Epithelial cell of prostate (primary cell): ENCODE measurements at regions not wholly inside any gene's neighbourhood (a gene's known extent, or its start where the extent isn't known, plus 50 kb on each side); places are given as distances from the start of the nearest gene placed in this dataset.
"Not testable (repeated sequence)": the region's sequence is repeated elsewhere in the genome, so short reads cannot be mapped to it uniquely, and the experiment has no call there.

Experiments
- DNase-seq: peaks from one replicate; pipeline ENCODE4 v3.0.0-alpha.2; 2011; ENCODE audit warnings: low read depth, low spot score
- H3K27ac ChIP-seq: fragments of 450-650 bp; 2 replicates; pipeline ENCODE4 v1.5.1; 2017; ENCODE audit warnings: mild to moderate bottlenecking

DNA sequence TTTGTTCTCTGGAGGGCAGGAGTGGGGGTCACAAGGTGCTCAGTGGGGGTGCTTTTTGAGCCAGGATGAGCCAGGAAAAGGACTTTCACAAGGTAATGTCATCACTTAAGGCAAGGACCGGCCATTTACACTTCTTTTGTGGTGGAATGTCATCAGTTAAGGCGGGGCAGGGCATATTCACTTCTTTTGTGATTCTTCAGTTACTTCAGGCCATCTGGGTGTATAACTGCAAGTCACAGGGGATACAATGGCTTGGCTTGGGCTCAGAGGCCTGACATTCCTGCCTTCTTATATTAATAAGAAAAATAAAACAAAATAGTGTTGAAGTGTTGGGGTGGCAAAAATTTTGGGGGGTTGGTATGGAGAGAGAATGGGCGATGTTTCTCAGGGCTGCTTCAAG lies 841.8 kb downstream of the SLITRK5 start:
- DNase-seq: not testable (repeated sequence)

GRCh38 chr13:88526186-88526852 lies 855.1 kb downstream of the SLITRK5 start:
- DNase-seq: no peak
- no peak overlapping the region for H3K27ac ChIP-seq

More for the DNA sequence above, 841.8 kb downstream of the SLITRK5 start:
- H3K27ac ChIP-seq: not testable (repeated sequence)

- H3K27ac ChIP-seq: no peak overlapping the region
- DNase-seq: no peak
Observed at GRCh38 chr13:88526853-88527215, 855.7 kb downstream of the SLITRK5 start.

GRCh38 chr13:88541994-88542393 lies 870.8 kb downstream of the SLITRK5 start:
- DNase-seq: no peak

GRCh38 chr13:88544836-88545235 lies 873.7 kb downstream of the SLITRK5 start:
- DNase-seq: peak; percentile 41
- no peak overlapping the region for H3K27ac ChIP-seq

More at GRCh38 chr13:88541994-88542393, 870.8 kb downstream of the SLITRK5 start:
- H3K27ac ChIP-seq: no peak overlapping the region

DNA sequence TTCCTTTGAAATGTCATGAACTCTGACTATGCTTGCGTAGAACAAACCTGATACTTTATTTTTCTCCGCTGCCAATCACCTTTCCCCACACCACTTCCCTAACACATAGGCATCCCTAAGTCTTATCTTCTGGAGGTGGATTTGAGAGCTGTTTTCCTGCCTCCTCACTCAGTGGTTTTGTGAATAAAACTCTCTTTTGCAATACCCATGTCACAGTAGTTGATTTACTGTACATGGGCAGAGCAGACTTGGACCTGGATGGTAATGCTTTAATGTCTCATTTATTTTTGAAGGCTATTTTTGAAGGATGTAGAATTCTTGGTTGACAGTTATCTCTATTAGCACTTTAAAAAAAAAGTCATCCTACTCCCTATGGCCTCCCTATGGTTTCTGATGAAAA lies 881.8 kb downstream of the SLITRK5 start:
- DNase-seq: no peak
- H3K27ac ChIP-seq: no peak overlapping the region

DNA sequence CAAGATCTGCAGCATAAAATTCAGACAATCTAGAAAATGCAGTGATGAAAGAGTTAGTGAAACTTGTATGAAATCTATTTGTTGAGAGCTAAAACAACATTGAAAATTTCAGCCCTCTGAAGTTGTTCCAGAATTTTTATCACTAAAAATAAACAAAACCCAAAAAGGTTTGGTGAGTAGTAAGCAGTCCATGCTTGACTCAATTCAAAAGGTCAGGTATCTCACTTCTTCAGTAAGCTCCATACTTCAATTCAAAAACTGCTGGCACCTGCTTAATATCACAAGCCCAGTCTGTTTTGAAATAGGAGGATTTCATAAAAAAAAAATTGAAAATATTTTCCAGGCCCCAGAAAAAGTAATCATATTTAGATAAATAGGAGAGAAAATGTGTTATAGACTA lies 894.4 kb downstream of the SLITRK5 start:
- no peak for DNase-seq
- no peak overlapping the region for H3K27ac ChIP-seq

GRCh38 chr13:88585861-88586260 lies 914.7 kb downstream of the SLITRK5 start:
- no peak for DNase-seq
- no peak overlapping the region for H3K27ac ChIP-seq

DNA sequence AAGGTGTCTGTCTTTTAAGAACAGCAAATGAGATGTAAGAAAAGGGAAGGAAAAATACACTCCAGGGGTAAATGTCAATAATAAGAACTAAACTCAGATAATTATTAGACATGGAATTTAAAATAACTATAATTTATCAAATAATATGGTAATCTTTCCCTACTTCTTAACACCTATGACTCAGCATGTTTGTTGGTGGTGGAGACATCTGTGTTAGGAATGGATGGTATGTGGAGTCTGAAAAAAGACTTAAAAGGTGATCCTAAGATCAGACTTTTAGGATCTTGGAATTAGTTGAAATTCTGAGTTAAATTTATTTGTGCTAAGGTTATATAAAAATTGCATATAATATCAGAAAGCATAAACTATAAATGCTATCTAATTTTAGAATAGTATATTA lies 915.1 kb downstream of the SLITRK5 start:
- no peak overlapping the region for H3K27ac ChIP-seq

DNA sequence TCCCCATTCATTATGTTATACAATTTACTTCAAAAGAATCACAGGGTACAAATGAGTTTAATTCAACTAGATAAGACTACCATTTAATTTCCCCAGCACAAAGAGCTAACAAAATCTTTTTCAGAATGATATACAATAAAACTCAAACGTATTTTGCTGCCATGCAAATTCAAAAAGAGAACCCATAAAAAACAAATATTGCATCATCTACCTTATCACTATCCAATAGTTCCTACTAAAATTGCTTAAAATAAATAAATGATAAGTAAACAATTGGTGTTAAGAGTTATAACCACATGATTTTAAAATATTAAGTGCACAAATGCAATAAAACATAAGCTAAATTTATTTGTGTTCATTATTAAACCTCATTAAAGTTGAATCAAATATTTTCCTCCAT lies 919.4 kb downstream of the SLITRK5 start:
- no peak for DNase-seq
- H3K27ac ChIP-seq: no peak overlapping the region

More for the DNA sequence above, 915.1 kb downstream of the SLITRK5 start:
- no peak for DNase-seq

DNA sequence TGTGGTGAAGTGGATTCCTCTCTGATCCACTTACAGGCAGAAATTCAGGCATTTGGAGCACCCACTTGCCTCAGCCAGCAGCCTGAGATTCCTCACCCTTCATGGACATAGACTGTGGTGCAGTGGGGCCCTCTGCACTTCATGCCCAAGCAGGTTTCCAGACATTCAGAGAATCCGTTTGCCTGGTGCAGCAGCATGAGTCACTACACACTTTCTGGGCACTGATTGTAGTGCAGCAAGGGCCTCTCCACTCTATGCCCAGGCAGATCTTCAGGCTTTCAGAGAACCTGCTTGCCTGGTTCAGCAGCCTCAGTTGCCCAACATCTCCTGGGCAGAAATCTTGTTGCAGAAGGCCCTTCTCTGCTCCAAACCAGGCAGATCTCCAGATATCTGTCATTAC lies 920.9 kb downstream of the SLITRK5 start:
- peak; percentile 63 for DNase-seq
- H3K27ac ChIP-seq: no peak overlapping the region

GRCh38 chr13:88601949-88602348 lies 930.8 kb downstream of the SLITRK5 start:
- H3K27ac ChIP-seq: no peak overlapping the region
- DNase-seq: no peak

GRCh38 chr13:88602786-88603777 lies 931.9 kb downstream of the SLITRK5 start:
- peak overlapping the region; percentile 55 for H3K27ac ChIP-seq
- no peak for DNase-seq

DNA sequence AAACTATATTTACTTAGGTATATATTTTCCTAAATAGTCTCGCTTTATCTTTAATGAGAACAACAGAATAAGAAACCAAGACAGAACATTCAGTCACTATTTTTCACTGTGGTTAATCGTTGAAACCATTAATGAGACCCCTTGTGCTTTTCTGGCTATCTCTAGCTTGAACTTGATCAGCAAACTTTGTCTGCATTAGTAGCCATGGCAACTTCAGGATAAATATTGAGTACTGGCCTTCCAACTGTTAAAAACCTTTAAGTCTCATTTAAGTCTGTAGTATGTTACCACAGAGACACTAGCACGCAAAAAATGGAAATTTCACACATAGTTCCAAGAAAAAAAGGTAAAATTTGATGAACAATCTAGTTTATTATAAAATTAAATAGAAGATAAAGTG lies 946.0 kb downstream of the SLITRK5 start:
- no peak for DNase-seq
- no peak overlapping the region for H3K27ac ChIP-seq

DNA sequence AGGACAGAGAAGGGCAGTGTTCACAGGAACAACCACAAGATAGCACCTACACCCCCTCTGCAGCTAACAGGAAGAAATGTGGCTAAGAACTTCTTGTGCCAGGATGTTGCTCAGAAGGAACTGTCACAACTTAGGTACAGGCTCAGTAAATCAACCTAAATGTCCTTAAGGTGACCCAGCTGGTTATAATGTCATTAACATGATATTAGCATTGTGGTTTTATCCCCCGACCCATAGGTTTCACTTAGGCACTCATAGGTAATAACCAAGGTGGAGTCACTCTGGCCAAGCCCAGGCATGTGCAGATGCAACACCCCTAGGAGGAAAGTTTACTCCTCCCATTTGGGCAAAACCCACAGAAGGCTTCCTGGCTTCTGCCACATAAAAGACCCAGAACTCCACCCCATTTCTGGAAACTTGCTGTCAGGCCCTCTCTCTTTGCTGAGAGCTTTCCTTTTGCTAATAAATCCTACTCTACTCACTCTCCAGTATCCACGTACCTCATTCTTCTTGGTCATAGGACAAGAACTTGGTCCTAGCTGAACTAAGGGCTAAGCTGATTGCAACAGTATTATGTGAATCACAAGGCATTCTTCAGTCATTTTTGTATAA lies 951.3 kb downstream of the SLITRK5 start:
- H3K27ac ChIP-seq: peak overlapping the region; percentile 82
- peak; percentile 59 for DNase-seq

DNA sequence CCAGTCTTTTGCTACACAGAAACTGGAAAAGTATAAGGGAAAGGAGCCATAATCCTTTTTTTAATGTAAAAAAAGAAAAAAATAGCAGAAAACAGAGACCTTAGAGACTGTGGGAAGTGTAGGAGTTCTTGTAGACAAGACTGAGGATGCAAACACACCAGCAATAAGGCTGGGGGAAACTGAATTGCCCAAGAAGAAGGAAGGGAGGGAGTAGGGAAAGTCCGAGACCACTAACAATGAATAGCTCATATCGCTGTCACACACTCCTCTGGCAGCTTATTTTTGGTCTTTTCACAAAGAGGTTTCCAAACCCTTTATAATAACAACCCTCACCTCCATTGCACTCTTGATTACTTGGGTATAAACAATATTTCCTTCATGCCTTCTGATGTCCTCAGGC lies 952.0 kb downstream of the SLITRK5 start:
- peak overlapping the region; percentile 82 for H3K27ac ChIP-seq
- DNase-seq: no peak

DNA sequence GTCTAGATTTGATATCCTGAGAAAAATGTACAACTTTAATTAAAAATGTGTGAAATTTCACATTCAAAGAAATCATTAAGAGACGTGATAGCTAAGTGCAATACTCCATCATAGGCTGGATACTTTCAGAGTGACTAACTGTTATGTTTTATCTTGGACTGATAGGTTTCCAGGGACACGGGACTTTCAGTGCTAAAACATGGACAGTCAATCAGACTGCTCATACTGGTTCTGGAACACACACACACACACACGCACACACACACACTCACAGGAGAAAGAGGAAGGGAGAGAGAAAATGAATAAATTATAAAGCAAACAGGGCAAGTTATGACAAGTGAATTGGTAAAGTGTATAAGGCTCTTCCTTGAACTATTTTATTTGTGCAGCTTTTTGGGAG lies 955.9 kb downstream of the SLITRK5 start:
- DNase-seq: peak; percentile 12
- peak overlapping the region; percentile 22 for H3K27ac ChIP-seq

GRCh38 chr13:88628882-88629281 lies 957.7 kb downstream of the SLITRK5 start:
- H3K27ac ChIP-seq: no peak overlapping the region
- no peak for DNase-seq

DNA sequence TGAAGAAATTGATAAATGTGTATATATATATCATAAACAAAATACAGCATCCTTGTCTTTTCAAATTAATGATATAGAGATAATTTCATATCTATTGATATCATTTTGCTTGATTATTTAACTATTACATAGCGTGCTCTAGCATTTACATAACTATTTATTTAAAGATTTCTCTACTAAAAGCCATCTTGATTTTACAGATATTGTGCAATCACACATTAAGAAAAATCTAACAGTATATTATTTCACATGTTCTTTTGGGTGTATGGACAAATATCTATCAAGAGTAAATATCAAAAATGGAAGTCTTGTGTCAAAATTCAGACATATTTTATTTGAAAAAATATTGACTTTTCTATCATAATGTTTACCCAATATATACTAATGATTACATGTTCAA lies 966.8 kb downstream of the SLITRK5 start:
- no peak for DNase-seq
- no peak overlapping the region for H3K27ac ChIP-seq

GRCh38 chr13:88643233-88643632 lies 972.1 kb downstream of the SLITRK5 start:
- no peak overlapping the region for H3K27ac ChIP-seq
- DNase-seq: no peak
